Testis (tissue), 2 donors: ENCODE measurements at regions not wholly inside any gene's neighbourhood (a gene's known extent, or its start where the extent isn't known, plus 50 kb on each side); places are given as distances from the start of the nearest gene placed in this dataset.

Source experiments
- CTCF ChIP-seq, 3 experiments: fragments of 450-650 bp in 2 of 3; fragments of 200-600 bp in 1 of 3; sonication (generic) in 1 of 3; IDR thresholded peaks; one replicate each; pipeline ENCODE4 v1.5.1; 2016 to 2019; ENCODE audit warnings: antibody characterized with exemption in 3 of 3, mild to moderate bottlenecking in 2 of 3, moderate library complexity in 1 of 3
- POLR2A ChIP-seq: fragments of 450-650 bp; IDR thresholded peaks from one replicate; pipeline ENCODE4 v1.6.1; 2017; ENCODE audit warnings: antibody characterized with exemption, mild to moderate bottlenecking, moderate library complexity

GRCh38 chr5:13045897-13046551 lies 898.5 kb downstream of the DNAH5 start:
- TF ChIP-seq POLR2A, result no peak
- TF ChIP-seq CTCF (IDR thresholded peaks at IDR 0.05), result no peak
